ENCODE measurements at regions not wholly inside any gene's neighbourhood (a gene's known extent, or its start where the extent isn't known, plus 50 kb on each side); places are given as distances from the start of the nearest gene placed in this dataset.

DNA sequence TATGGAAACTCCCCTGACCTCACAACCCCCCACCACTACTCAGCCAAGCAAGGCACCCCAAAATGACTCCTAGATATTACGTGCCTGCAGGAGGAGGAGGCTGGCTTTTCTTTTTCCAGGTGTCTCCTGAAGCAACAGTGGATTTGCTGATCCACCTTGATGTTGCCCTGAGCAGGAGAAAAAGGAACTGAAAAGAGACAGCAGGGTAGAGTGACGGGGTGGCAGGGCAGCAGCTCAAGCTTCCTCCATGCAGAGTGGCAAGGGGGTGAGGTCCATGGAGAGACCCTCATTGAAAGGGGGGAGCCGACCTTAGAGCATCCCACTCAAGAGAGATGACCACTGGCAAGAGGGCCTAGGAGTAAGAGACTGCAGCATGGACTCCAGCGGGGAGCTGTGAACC, 112.0 kb upstream of the SIRPA start:
- FAIRE-seq (no peak), DNase-seq (ENCODE audit: low read depth, low spot score) (no peak)
- peaks cover 2 to 9% of the 10 kb centered on the region in 2 experiments for H3K27me3 ChIP-seq (ENCODE audit: control insufficient read depth in 2 of 2, insufficient read depth in 2 of 2, low read length in 2 of 2)
- dilution Hi-C loops (cut with MboI; ENCODE audit: extremely low pct_ligation_motif_present, low sequenced_read_pairs): no loop called here
- no peak overlapping the region for H3K4me3 ChIP-seq (replicated peaks in 1 of 3; ENCODE audit: insufficient read depth in 1 of 3, low read depth in 1 of 3, low read length in 3 of 3)
- H3K9me3 ChIP-seq (replicated peaks; ENCODE audit: control insufficient read depth, insufficient read depth, low read length): no peaks in the 10 kb centered on the region
- intact Hi-C loops (cut with micrococcal nuclease): no loop called here
- no peaks in the 10 kb centered on the region for H3K79me2 ChIP-seq (ENCODE audit: control insufficient read depth, insufficient read depth, low read length)
- H3K9me1 ChIP-seq (replicated peaks; ENCODE audit: control insufficient read depth, extremely low read depth, insufficient read depth, low read length): no peaks in the 10 kb centered on the region
- TF ChIP-seq POLR2AphosphoS5 (IDR thresholded peaks at IDR 0.05; ENCODE audit: insufficient read depth, low read depth, low read length) (no peak), POLR2A (IDR thresholded peaks at IDR 0.05; ENCODE audit: low read depth, low read length) (no peak), GATA2 (IDR thresholded peaks at IDR 0.05; ENCODE audit: insufficient read depth, insufficient read length, low read depth, low read length) (no peak), FOS (IDR thresholded peaks at IDR 0.05; ENCODE audit: borderline replicate concordance, insufficient read depth, low read length) (no peak), JUN (IDR thresholded peaks at IDR 0.05; ENCODE audit: borderline replicate concordance, insufficient read depth, insufficient read length, low read depth) (no peak), EZH2 (IDR thresholded peaks at IDR 0.05; ENCODE audit: borderline replicate concordance, low read depth, low read length, severe bottlenecking) (no peak), MYC (IDR thresholded peaks at IDR 0.05; ENCODE audit: low read depth, low read length) (no peak)
- TF ChIP-seq, protein P1, sequence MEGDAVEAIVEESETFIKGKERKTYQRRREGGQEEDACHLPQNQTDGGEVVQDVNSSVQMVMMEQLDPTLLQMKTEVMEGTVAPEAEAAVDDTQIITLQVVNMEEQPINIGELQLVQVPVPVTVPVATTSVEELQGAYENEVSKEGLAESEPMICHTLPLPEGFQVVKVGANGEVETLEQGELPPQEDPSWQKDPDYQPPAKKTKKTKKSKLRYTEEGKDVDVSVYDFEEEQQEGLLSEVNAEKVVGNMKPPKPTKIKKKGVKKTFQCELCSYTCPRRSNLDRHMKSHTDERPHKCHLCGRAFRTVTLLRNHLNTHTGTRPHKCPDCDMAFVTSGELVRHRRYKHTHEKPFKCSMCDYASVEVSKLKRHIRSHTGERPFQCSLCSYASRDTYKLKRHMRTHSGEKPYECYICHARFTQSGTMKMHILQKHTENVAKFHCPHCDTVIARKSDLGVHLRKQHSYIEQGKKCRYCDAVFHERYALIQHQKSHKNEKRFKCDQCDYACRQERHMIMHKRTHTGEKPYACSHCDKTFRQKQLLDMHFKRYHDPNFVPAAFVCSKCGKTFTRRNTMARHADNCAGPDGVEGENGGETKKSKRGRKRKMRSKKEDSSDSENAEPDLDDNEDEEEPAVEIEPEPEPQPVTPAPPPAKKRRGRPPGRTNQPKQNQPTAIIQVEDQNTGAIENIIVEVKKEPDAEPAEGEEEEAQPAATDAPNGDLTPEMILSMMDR (IDR thresholded peaks at IDR 0.05; ENCODE audit: extremely low read depth in 1 of 2, insufficient read depth in 1 of 2, low read depth in 1 of 2, low read length in 2 of 2): no peak
- TF ChIP-seq, protein P2, sequence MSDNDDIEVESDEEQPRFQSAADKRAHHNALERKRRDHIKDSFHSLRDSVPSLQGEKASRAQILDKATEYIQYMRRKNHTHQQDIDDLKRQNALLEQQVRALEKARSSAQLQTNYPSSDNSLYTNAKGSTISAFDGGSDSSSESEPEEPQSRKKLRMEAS (IDR thresholded peaks at IDR 0.05; ENCODE audit: insufficient read depth, insufficient read length): no peak
- H3K4me2 ChIP-seq (ENCODE audit: insufficient read depth, low read length): no peak overlapping the region
- no peak overlapping the region for H3K27ac ChIP-seq (ENCODE audit: insufficient read depth, low read depth, low read length)
- no TSS peak for BruUV-seq (replicated peaks)
- H3K36me3 ChIP-seq (ENCODE audit: control insufficient read depth in 2 of 2, extremely low read depth in 1 of 2, insufficient read depth in 2 of 2, low read length in 2 of 2): no peaks in the 10 kb centered on the region
- no peak overlapping the region for H3K9ac ChIP-seq (replicated peaks; ENCODE audit: extremely low read depth, insufficient read depth, low read length)
- H3K4me1 ChIP-seq (ENCODE audit: control insufficient read depth, extremely low read depth, insufficient read depth, low read length): peaks cover 17% of the 10 kb centered on the region
- H2AFZ ChIP-seq (ENCODE audit: low read depth, low read length): no peak overlapping the region
- POLR2A ChIA-PET: no interaction called here
- no peaks in the 10 kb centered on the region for H4K20me1 ChIP-seq (replicated peaks; ENCODE audit: control insufficient read depth, extremely low read depth, insufficient read depth, low read length)
- CTCF ChIA-PET: interaction anchor here (1.0 to 1.7 kb wide), 2 partner anchors 12 to 17 kb away, joined by 3 to 4 read pairs; no protein-coding TSS in a partner anchor

Measured in endothelial cell of umbilical vein (primary cell).